ENCODE measurements at regions not wholly inside any gene's neighbourhood (a gene's known extent, or its start where the extent isn't known, plus 50 kb on each side); places are given as distances from the start of the nearest gene placed in this dataset.

DNA sequence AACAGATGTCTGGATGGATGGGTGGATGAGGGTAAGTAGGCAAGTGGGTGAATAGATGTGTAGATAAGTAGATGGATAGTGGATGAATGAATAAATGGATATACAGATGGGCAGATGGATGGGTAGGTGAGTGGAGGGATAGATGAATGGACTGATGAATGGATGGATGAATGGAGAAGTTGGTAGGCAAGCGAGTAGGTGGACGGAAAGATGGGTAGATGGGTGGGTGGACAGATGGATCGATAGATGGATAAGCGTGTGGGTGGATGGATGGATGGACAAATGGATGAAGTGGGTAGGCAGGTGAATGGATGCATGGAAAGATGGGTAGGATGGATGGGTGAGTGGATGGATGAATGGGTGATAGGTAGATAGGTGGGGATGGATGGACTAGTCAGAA lies 393.2 kb downstream of the SHANK2 start:
- DNase-seq (ENCODE audit: extremely low spot score), result no peak
- CTCF ChIA-PET, result no interaction called here
- POLR2A ChIA-PET, result no interaction called here
- no peak for TF ChIP-seq L3MBTL2 (conservative IDR thresholded peaks at IDR 0.05)
- TF ChIP-seq FOXA1 (IDR thresholded peaks at IDR 0.05), result no peak
- no peak for TF ChIP-seq TARDBP (IDR thresholded peaks at IDR 0.05)
- no peak for TF ChIP-seq HDGF (IDR thresholded peaks at IDR 0.05; ENCODE audit: borderline replicate concordance)

DNA sequence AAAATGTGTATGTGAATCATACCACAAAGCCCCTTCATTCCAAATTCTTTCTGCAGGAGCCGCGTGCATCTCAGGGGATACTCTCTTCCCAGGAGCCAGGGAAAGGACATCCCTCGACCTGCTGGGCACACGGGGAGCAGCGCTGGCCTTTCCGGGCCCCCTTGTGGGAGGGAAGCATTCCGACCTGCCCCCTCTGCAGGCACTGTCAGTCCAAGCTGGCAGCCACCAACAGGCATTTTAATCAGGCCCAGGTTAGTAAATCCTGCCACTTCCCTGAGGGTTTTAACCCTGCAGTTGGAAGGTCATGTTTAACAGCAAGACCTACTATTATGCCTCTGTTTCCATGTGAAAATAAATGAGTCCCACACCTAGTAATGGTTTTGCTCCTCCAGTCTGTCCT lies 391.5 kb downstream of the SHANK2 start:
- CTCF ChIA-PET, result no interaction called here
- DNase-seq (ENCODE audit: extremely low spot score), result no peak
- no peak for TF ChIP-seq NFRKB (IDR thresholded peaks at IDR 0.05)
- TF ChIP-seq, protein P1, sequence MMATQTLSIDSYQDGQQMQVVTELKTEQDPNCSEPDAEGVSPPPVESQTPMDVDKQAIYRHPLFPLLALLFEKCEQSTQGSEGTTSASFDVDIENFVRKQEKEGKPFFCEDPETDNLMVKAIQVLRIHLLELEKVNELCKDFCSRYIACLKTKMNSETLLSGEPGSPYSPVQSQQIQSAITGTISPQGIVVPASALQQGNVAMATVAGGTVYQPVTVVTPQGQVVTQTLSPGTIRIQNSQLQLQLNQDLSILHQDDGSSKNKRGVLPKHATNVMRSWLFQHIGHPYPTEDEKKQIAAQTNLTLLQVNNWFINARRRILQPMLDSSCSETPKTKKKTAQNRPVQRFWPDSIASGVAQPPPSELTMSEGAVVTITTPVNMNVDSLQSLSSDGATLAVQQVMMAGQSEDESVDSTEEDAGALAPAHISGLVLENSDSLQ (IDR thresholded peaks at IDR 0.05), result peak; percentile 32
- POLR2A ChIA-PET, result no interaction called here

DNA sequence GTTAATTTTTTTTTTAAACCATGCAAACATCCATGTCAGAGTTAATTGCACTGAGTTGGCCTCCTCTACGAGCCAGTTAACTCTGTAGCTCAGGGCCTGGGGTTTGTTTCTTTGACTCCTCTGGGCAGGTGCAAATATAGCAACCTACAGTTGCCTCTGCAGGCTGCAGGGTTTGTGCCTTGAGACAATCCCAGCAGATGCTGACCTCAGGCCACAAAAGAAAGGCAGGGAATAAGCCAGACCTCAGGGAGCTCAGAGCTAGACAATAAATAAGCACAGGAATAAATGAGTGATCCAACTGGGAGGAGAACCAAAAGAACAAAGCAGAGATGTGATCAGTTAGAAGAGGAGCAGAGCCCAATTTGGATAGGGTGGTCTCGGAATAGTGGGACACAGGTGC lies 390.8 kb downstream of the SHANK2 start:
- no peak for TF ChIP-seq ELF4 (IDR thresholded peaks at IDR 0.05)
- no peak for TF ChIP-seq FOXK2 (IDR thresholded peaks at IDR 0.05)
- TF ChIP-seq SUZ12 (IDR thresholded peaks at IDR 0.05), result no peak
- no peak for TF ChIP-seq L3MBTL2 (conservative IDR thresholded peaks at IDR 0.05)
- TF ChIP-seq TARDBP (IDR thresholded peaks at IDR 0.05), result no peak
- no peak for TF ChIP-seq CTBP1 (IDR thresholded peaks at IDR 0.05; ENCODE audit: borderline replicate concordance)
- no peak for TF ChIP-seq ZNF384 (IDR thresholded peaks at IDR 0.05)
- no peak for TF ChIP-seq HDGF (IDR thresholded peaks at IDR 0.05; ENCODE audit: borderline replicate concordance)
- no peak for TF ChIP-seq FOXM1 (IDR thresholded peaks at IDR 0.05; ENCODE audit: borderline replicate concordance)
- TF ChIP-seq FOXA1 (IDR thresholded peaks at IDR 0.05), result no peak
- TF ChIP-seq NFRKB (IDR thresholded peaks at IDR 0.05), result no peak
- TF ChIP-seq, protein P1 (IDR thresholded peaks at IDR 0.05), result no peak
- TF ChIP-seq LEF1 (IDR thresholded peaks at IDR 0.05; ENCODE audit: borderline replicate concordance), result no peak
- no peak for TF ChIP-seq BHLHE40 (IDR thresholded peaks at IDR 0.05; ENCODE audit: borderline replicate concordance)
- TF ChIP-seq ARNT (IDR thresholded peaks at IDR 0.05), result no peak
- TF ChIP-seq SP1 (IDR thresholded peaks at IDR 0.05), result no peak
- ChIA-PET POLR2A (no interaction called here), CTCF (no interaction called here)
- DNase-seq (ENCODE audit: extremely low spot score), result no peak

DNA sequence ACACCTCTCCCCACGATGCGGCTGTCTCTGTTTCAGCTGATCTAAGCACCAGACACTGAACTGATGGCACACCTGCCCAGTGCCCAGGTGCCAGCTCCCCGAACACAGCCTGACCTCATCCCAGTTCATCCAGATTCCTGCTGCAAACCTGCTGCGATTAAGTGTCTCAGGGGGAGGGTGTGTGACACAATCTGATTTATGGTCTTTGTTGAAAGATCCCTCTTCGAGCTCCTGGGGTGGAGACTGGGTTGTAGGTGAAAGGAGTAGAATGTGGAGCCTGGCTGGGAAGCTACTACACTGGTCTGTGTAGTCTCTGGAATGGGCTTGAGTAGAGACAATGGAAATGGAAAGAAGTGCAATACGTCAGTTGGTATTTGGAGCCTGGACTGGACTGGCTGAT lies 390.3 kb downstream of the SHANK2 start:
- TF ChIP-seq CTBP1 (IDR thresholded peaks at IDR 0.05; ENCODE audit: borderline replicate concordance), result no peak
- TF ChIP-seq, protein P1 (IDR thresholded peaks at IDR 0.05), result peak; percentile 72
- POLR2A ChIA-PET, result no interaction called here
- DNase-seq (ENCODE audit: extremely low spot score), result no peak
- CTCF ChIA-PET, result no interaction called here

DNA sequence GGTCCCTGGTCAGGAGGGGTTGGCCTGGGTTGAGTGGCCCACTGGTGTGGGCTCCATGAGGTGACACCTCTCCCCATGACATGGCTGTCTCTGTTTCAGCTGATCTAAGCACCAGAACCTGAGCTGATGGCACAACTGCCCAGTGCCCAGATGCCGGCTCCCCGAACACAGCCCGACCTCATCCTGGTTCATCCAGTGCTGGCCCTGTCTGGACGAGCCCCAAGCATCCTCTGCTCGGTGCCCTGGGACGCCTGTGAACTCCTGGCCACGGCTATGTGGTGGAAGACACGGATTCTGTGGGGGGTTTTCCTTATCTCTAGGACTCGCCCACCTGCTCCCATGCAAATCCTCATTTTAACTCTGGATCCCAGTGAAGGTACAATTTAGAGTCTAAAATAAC lies 389.2 kb downstream of the SHANK2 start:
- no peak for DNase-seq (ENCODE audit: extremely low spot score)
- ChIA-PET CTCF (no interaction called here), POLR2A (no interaction called here)
- TF ChIP-seq SUZ12 (IDR thresholded peaks at IDR 0.05) (no peak), ARNT (IDR thresholded peaks at IDR 0.05) (no peak), L3MBTL2 (conservative IDR thresholded peaks at IDR 0.05) (no peak), NFRKB (IDR thresholded peaks at IDR 0.05) (no peak), FOXK2 (IDR thresholded peaks at IDR 0.05) (no peak), FOXM1 (IDR thresholded peaks at IDR 0.05; ENCODE audit: borderline replicate concordance) (no peak), BHLHE40 (IDR thresholded peaks at IDR 0.05; ENCODE audit: borderline replicate concordance) (no peak), HDGF (IDR thresholded peaks at IDR 0.05; ENCODE audit: borderline replicate concordance) (no peak), LEF1 (IDR thresholded peaks at IDR 0.05; ENCODE audit: borderline replicate concordance) (no peak), CTBP1 (IDR thresholded peaks at IDR 0.05; ENCODE audit: borderline replicate concordance) (no peak), TARDBP (IDR thresholded peaks at IDR 0.05) (no peak), SP1 (IDR thresholded peaks at IDR 0.05) (no peak), ZNF384 (IDR thresholded peaks at IDR 0.05) (no peak), FOXA1 (IDR thresholded peaks at IDR 0.05) (no peak), ELF4 (IDR thresholded peaks at IDR 0.05) (no peak)
- TF ChIP-seq, protein P1 (IDR thresholded peaks at IDR 0.05), result no peak

DNA sequence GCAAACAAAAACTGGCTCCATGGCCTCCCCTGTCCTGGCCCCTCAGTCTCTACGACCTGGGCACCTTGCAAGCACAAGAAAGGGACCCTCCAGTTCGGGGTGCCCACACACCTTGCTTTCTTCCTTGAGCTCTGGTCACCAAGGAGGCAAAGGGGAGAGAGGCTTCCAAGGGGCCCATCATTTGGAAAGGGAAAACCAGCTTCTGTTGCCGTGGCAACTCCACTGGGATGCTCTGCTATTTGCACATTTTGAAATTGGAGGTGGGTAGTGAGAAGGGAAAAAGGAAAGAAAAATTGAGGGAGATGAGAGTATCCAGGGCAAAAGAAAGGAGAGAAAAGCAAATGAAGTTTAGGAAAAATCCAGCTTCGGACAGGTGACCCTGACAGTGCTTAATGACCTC lies 388.4 kb downstream of the SHANK2 start:
- ChIA-PET CTCF (no interaction called here), POLR2A (no interaction called here)
- DNase-seq (ENCODE audit: extremely low spot score), result no peak
- no peak for TF ChIP-seq FOXA1 (IDR thresholded peaks at IDR 0.05)
- no peak for TF ChIP-seq CTBP1 (IDR thresholded peaks at IDR 0.05; ENCODE audit: borderline replicate concordance)
- TF ChIP-seq, protein P1 (IDR thresholded peaks at IDR 0.05), result no peak
- TF ChIP-seq HDGF (IDR thresholded peaks at IDR 0.05; ENCODE audit: borderline replicate concordance), result no peak
- TF ChIP-seq SUZ12 (IDR thresholded peaks at IDR 0.05), result no peak
- no peak for TF ChIP-seq BHLHE40 (IDR thresholded peaks at IDR 0.05; ENCODE audit: borderline replicate concordance)
- TF ChIP-seq NFRKB (IDR thresholded peaks at IDR 0.05), result no peak
- no peak for TF ChIP-seq FOXM1 (IDR thresholded peaks at IDR 0.05; ENCODE audit: borderline replicate concordance)
- no peak for TF ChIP-seq ZNF384 (IDR thresholded peaks at IDR 0.05)
- TF ChIP-seq ELF4 (IDR thresholded peaks at IDR 0.05), result no peak
- no peak for TF ChIP-seq ARNT (IDR thresholded peaks at IDR 0.05)
- no peak for TF ChIP-seq SP1 (IDR thresholded peaks at IDR 0.05)
- TF ChIP-seq L3MBTL2 (conservative IDR thresholded peaks at IDR 0.05), result no peak
- TF ChIP-seq LEF1 (IDR thresholded peaks at IDR 0.05; ENCODE audit: borderline replicate concordance), result no peak
- no peak for TF ChIP-seq TARDBP (IDR thresholded peaks at IDR 0.05)
- no peak for TF ChIP-seq FOXK2 (IDR thresholded peaks at IDR 0.05)

Data from HEK293T (cell line).